HG03175 (cell line): ENCODE measurements at regions not wholly inside any gene's neighbourhood (a gene's known extent, or its start where the extent isn't known, plus 50 kb on each side); places are given as distances from the start of the nearest gene placed in this dataset.

Experiments used
- ATAC-seq: cut with Tn5 transposase; IDR thresholded peaks from one replicate; pipeline ENCODE4 v1.9.1; 2021; ENCODE audit warnings: mild to moderate bottlenecking, moderate library complexity; ENCODE audit not compliant: unreplicated experiment

- ATAC-seq = no peak
Observed at GRCh38 chr6:165090242-165090641, 219.2 kb downstream of the C6orf118 start.

GRCh38 chr6:165086814-165087213, 222.6 kb downstream of the C6orf118 start:
- no peak for ATAC-seq

GRCh38 chr6:165082636-165083035, 226.8 kb downstream of the C6orf118 start:
- ATAC-seq = no peak

GRCh38 chr6:165081944-165082532, 227.4 kb downstream of the C6orf118 start:
- no peak for ATAC-seq

GRCh38 chr6:165077876-165078275, 231.5 kb downstream of the C6orf118 start:
- ATAC-seq = no peak

- ATAC-seq = no peak
Observed at GRCh38 chr6:165071906-165072305, 237.5 kb downstream of the C6orf118 start.

GRCh38 chr6:165060720-165061119, 248.7 kb downstream of the C6orf118 start:
- ATAC-seq = no peak

- ATAC-seq = no peak
Observed at GRCh38 chr6:165059032-165059431, 250.4 kb downstream of the C6orf118 start.

- no peak for ATAC-seq
Observed at GRCh38 chr6:165056292-165056691, 253.1 kb downstream of the C6orf118 start.

GRCh38 chr6:165055231-165055630, 254.2 kb downstream of the C6orf118 start:
- no peak for ATAC-seq

- ATAC-seq = no peak
Observed at GRCh38 chr6:165052561-165053480, 256.6 kb downstream of the C6orf118 start.

GRCh38 chr6:165049362-165049761, 260.0 kb downstream of the C6orf118 start:
- ATAC-seq = no peak

- no peak for ATAC-seq
Observed at GRCh38 chr6:165047952-165048351, 261.5 kb downstream of the C6orf118 start.

GRCh38 chr6:165045631-165046030, 263.8 kb downstream of the C6orf118 start:
- no peak for ATAC-seq

GRCh38 chr6:165042912-165043311, 266.5 kb downstream of the C6orf118 start:
- ATAC-seq = no peak

- ATAC-seq = no peak
Observed at GRCh38 chr6:165040440-165040839, 269.0 kb downstream of the C6orf118 start.

GRCh38 chr6:165034271-165034741, 275.1 kb downstream of the C6orf118 start:
- no peak for ATAC-seq

GRCh38 chr6:165031502-165031901, 277.9 kb downstream of the C6orf118 start:
- ATAC-seq = no peak

GRCh38 chr6:165025040-165025439, 284.4 kb downstream of the C6orf118 start:
- no peak for ATAC-seq

GRCh38 chr6:165019681-165020080, 289.7 kb downstream of the C6orf118 start:
- ATAC-seq = no peak

- no peak for ATAC-seq
Observed at GRCh38 chr6:165015676-165016075, 293.7 kb downstream of the C6orf118 start.

GRCh38 chr6:165013701-165014100, 295.7 kb downstream of the C6orf118 start:
- no peak for ATAC-seq
